Heart left ventricle (tissue), 16 donors: ENCODE measurements at regions not wholly inside any gene's neighbourhood (a gene's known extent, or its start where the extent isn't known, plus 50 kb on each side); places are given as distances from the start of the nearest gene placed in this dataset.

ENCODE experiments used
- ATAC-seq, 4 donors: fragments of 200-7000 bp; cut with Tn5 transposase; one replicate each; pipeline ENCODE4 v1.9.1; 2020 to 2022; ENCODE audit warnings: moderate library complexity in 4 of 4, mild to moderate bottlenecking in 3 of 4, moderate number of reproducible peaks in 1 of 4
- DNase-seq, 5 donors: peaks; one replicate each; pipeline ENCODE4 v3.0.0-alpha.2; 2020
- H3K27ac ChIP-seq, 12 donors: fragments of 200-600 bp; sonication (generic) in 4 of 12; one replicate each; pipeline versions ENCODE4 v1.5.0 to v1.8.0; 2016 to 2022; ENCODE audit warnings: mild to moderate bottlenecking in 2 of 12
- H3K27me3 ChIP-seq, 9 donors: fragments of 200-600 bp; sonication (generic) in 2 of 9; one replicate each; pipeline versions ENCODE4 v1.5.1 to v1.8.0; 2016 to 2022; ENCODE audit warnings: mild to moderate bottlenecking in 3 of 9
- H3K36me3 ChIP-seq, 9 donors: fragments of 200-600 bp; sonication (generic) in 2 of 9; one replicate each; pipeline versions ENCODE4 v1.5.0 to v1.8.0; 2018 to 2022; ENCODE audit warnings: mild to moderate bottlenecking in 2 of 9
- H3K4me1 ChIP-seq, 12 donors: fragments of 200-600 bp; sonication (generic) in 4 of 12; one replicate each; pipeline versions ENCODE4 v1.5.0 to v1.8.0; 2016 to 2022; ENCODE audit warnings: mild to moderate bottlenecking in 3 of 12
- H3K4me3 ChIP-seq, 12 donors: fragments of 200-600 bp; sonication (generic) in 4 of 12; one replicate each; pipeline versions ENCODE4 v1.5.0 to v1.8.0; 2017 to 2022; ENCODE audit warnings: mild to moderate bottlenecking in 9 of 12, moderate library complexity in 4 of 12
- H3K9me3 ChIP-seq, 12 donors: fragments of 200-600 bp; sonication (generic) in 4 of 12; one replicate each; pipeline versions ENCODE4 v1.5.0 to v1.8.0; 2016 to 2022; ENCODE audit warnings: mild to moderate bottlenecking in 1 of 12
- CTCF ChIP-seq, 12 donors: fragments of 200-600 bp; sonication (generic) in 4 of 12; IDR thresholded peaks; one replicate each; pipeline versions ENCODE4 v1.5.0 to v1.8.0; 2018 to 2022; ENCODE audit warnings: antibody characterized with exemption in 12 of 12, mild to moderate bottlenecking in 5 of 12
- POLR2A ChIP-seq, 2 donors: fragments of 450-650 bp; IDR thresholded peaks; one replicate each; pipeline ENCODE4 v1.6.1; 2017; ENCODE audit warnings: antibody characterized with exemption in 2 of 2, mild to moderate bottlenecking in 2 of 2, moderate library complexity in 2 of 2
- WGBS, 4 donors: extraction: QIAGEN DNeasy Blood & Tissue Kit in 2 of 4; methylation state at CpG; one replicate each; pipeline versions ENCODE4 v1.1.5 to v1.1.7; 2013 to 2018; 5-methylcytosine and 5-hydroxymethylcytosine counted together
- intact Hi-C, 10 donors: fragments of 100-400 bp; cut with DNase I; formaldehyde crosslinking; loops; one replicate each; pipeline versions ENCODE4 v1.11.1 to v1.14.2; 2022
- donor health status: ischemic (EF 13 %, LVEDD 7.1; RV severe dilation, severe dysfunction).
- donor health status: healthy with polysubstance abuse.
- donor health status: DM: no; HTN: yes; CAD: no.
- donor health status: DM: no; HTN: no; CAD: no.
- donor health status: ischemic (EF 25% LVEDD 6.9; RV normal size, moderate dysfunction).
- donor health status: ischemic (EF 25% LVEDD 5.7; RV mildly dilated, moderate dysfunction).
- donor health status: healthy.
- donor health status: DM: yes; HTN: yes; CAD: no.
- donor health status: ischemic (EF 35%, LVEDD 5.7; RV mildly dilated, moderate dysfunction).
- donor health status: nonischemic (EF 11% LVEDD 7.7; RV severe dilation, severe dysfunction).
- donor health status: DM: yes; HTN: yes; CAD: no.
- donor health status: PGD.
- donor health status: ischemic (EF 29% LVEDD 5.4; RV normal size, mild dysfunction).
- donor health status: nonischemic (EF 23%, LVEDD 6.1; RV moderate dilation, normal function).

- DNase-seq (no peak), ATAC-seq (no peak)
- Histone ChIP-seq H3K27me3 (no peaks in the 10 kb centered on the region), H3K4me1 (peaks cover 0 to 7% (median 0%) of the 10 kb centered on the region in 12 donors), H3K36me3 (no peaks in the 10 kb centered on the region), H3K4me3 (no peak overlapping the region), H3K27ac (peak overlapping the region in 1 of 12 donors; percentile 45), H3K9me3 (no peaks in the 10 kb centered on the region)
- intact Hi-C loops, result loop anchor here in 2 of 10 donors (5.0 kb wide), 2 partner anchors 65 to 85 kb away; partner anchors contain the start of gene OR9Q1 (in 2 of the 2)
- TF ChIP-seq POLR2A (IDR thresholded peaks at IDR 0.05) (no peak), CTCF (IDR thresholded peaks at IDR 0.05) (no peak)
- WGBS, 4 donors, result 56 to 73% (median 62%) methylated on average over 3 of the region's 3 CpGs
Observed at GRCh38 chr11:57937431-57937830, 86.2 kb upstream of the OR9Q1 start.

- H3K27me3 ChIP-seq, result no peaks in the 10 kb centered on the region
Observed at GRCh38 chr11:57938351-57938750, 85.3 kb upstream of the OR9Q1 start.

GRCh38 chr11:57940044-57940756 is 83.5 kb upstream of the OR9Q1 start:
- peaks cover 0 to 7% (median 0%) of the 10 kb centered on the region in 12 donors for H3K4me1 ChIP-seq
- no peaks in the 10 kb centered on the region for H3K36me3 ChIP-seq
- intact Hi-C loops, result no loop called here
- ATAC-seq, result no peak
- no peak overlapping the region for H3K4me3 ChIP-seq
- no peak for TF ChIP-seq CTCF (IDR thresholded peaks at IDR 0.05)
- TF ChIP-seq POLR2A (IDR thresholded peaks at IDR 0.05), result no peak
- 76 to 87% (median 81%) methylated on average over 4 of the region's 4 CpGs for WGBS, 4 donors
- H3K27ac ChIP-seq, result no peak overlapping the region
- H3K9me3 ChIP-seq, result no peaks in the 10 kb centered on the region
- H3K27me3 ChIP-seq, result no peaks in the 10 kb centered on the region
- no peak for DNase-seq

More at GRCh38 chr11:57938351-57938750, 85.3 kb upstream of the OR9Q1 start:
- H3K36me3 ChIP-seq, result no peaks in the 10 kb centered on the region
- TF ChIP-seq CTCF (IDR thresholded peaks at IDR 0.05), result no peak
- TF ChIP-seq POLR2A (IDR thresholded peaks at IDR 0.05), result no peak
- no peak overlapping the region for H3K27ac ChIP-seq
- intact Hi-C loops, result loop anchor here in 2 of 10 donors (5.0 kb wide), 2 partner anchors 64 to 84 kb away; partner anchors contain the start of gene OR9Q1 (in 2 of the 2)
- no peak overlapping the region for H3K4me3 ChIP-seq
- no peak for DNase-seq
- ATAC-seq, result no peak
- H3K9me3 ChIP-seq, result no peaks in the 10 kb centered on the region
- 49 to 63% (median 55%) methylated on average over 3 of the region's 3 CpGs for WGBS, 4 donors
- H3K4me1 ChIP-seq, result peaks cover 0 to 7% (median 0%) of the 10 kb centered on the region in 12 donors

GRCh38 chr11:57941875-57942274 is 81.8 kb upstream of the OR9Q1 start:
- intact Hi-C loops, result no loop called here
- no peaks in the 10 kb centered on the region for H3K4me1 ChIP-seq
- 68 to 92% (median 81%) methylated on average over 3 of the region's 3 CpGs for WGBS, 4 donors

More at GRCh38 chr11:57941875-57942274, 81.8 kb upstream of the OR9Q1 start:
- TF ChIP-seq CTCF (IDR thresholded peaks at IDR 0.05) (no peak), POLR2A (IDR thresholded peaks at IDR 0.05) (no peak)
- Histone ChIP-seq H3K4me3 (no peak overlapping the region), H3K36me3 (no peaks in the 10 kb centered on the region), H3K9me3 (no peaks in the 10 kb centered on the region), H3K27me3 (no peaks in the 10 kb centered on the region), H3K27ac (no peak overlapping the region)
- no peak for DNase-seq
- no peak for ATAC-seq
